ENCODE measurements at regions not wholly inside any gene's neighbourhood (a gene's known extent, or its start where the extent isn't known, plus 50 kb on each side); places are given as distances from the start of the nearest gene placed in this dataset.

DNA sequence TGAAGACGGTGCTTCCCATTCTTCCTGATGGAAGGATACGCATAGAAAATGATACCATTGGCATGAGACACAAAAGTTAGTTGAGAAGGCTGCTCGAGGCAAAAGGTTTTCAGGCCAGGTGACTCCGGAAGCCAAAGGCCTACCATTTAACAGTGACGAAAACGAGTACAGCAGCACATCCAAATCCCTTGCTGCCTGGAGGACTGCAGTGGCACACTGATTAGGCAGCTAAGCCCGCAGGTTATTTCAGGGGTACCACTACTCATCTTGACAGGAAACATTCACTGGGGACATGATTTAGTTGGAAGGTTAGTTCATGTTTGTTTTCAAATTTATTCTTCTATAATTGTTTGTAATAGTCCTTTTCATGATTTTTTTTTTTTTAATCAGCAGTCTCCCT, 59.9 kb upstream of the BCHE start:
- TF ChIP-seq, protein P1, sequence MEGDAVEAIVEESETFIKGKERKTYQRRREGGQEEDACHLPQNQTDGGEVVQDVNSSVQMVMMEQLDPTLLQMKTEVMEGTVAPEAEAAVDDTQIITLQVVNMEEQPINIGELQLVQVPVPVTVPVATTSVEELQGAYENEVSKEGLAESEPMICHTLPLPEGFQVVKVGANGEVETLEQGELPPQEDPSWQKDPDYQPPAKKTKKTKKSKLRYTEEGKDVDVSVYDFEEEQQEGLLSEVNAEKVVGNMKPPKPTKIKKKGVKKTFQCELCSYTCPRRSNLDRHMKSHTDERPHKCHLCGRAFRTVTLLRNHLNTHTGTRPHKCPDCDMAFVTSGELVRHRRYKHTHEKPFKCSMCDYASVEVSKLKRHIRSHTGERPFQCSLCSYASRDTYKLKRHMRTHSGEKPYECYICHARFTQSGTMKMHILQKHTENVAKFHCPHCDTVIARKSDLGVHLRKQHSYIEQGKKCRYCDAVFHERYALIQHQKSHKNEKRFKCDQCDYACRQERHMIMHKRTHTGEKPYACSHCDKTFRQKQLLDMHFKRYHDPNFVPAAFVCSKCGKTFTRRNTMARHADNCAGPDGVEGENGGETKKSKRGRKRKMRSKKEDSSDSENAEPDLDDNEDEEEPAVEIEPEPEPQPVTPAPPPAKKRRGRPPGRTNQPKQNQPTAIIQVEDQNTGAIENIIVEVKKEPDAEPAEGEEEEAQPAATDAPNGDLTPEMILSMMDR (conservative IDR thresholded peaks at IDR 0.05 in 1 of 2, IDR thresholded peaks at IDR 0.05 in 1 of 2; ENCODE audit: extremely low read depth in 1 of 2, insufficient read depth in 1 of 2, low read depth in 1 of 2, low read length in 2 of 2) = no peak
- TF ChIP-seq EZH2 (IDR thresholded peaks at IDR 0.05; ENCODE audit: borderline replicate concordance, low read length) = no peak

Data from mammary epithelial cell (primary cell).